CD4-positive, CD25-positive, alpha-beta regulatory T cell (primary cell): ENCODE measurements at regions not wholly inside any gene's neighbourhood (a gene's known extent, or its start where the extent isn't known, plus 50 kb on each side); places are given as distances from the start of the nearest gene placed in this dataset.

Source experiments
- ATAC-seq, 2 donors: fragments of 150-1000 bp; cut with Tn5 transposase; one replicate each; pipeline ENCODE4 v1.10.0; 2021; ENCODE audit warnings: low read depth in 2 of 2, moderate number of reproducible peaks in 2 of 2, moderate library complexity in 1 of 2
- DNase-seq, 3 donors: peaks; one replicate each; pipeline versions ENCODE4 v3.0.0 to v3.0.0-alpha.2; 2012 to 2022; ENCODE audit warnings: mixed read lengths in 1 of 3
- H3K27ac ChIP-seq: one replicate; pipeline ENCODE4 v1.7.0; 2013; ENCODE audit warnings: mild to moderate bottlenecking, low read length; ENCODE audit not compliant: insufficient read depth, poor library complexity, severe bottlenecking
- H3K27me3 ChIP-seq: one replicate; pipeline ENCODE4 v1.7.0; 2013; ENCODE audit warnings: low read length; ENCODE audit not compliant: control insufficient read depth, insufficient read depth
- H3K36me3 ChIP-seq: one replicate; pipeline ENCODE4 v1.7.0; 2013; ENCODE audit warnings: mild to moderate bottlenecking, low read length, moderate library complexity; ENCODE audit not compliant: control insufficient read depth, insufficient read depth
- H3K4me1 ChIP-seq: 2 replicates; pipeline ENCODE4 v1.7.0; 2013; ENCODE audit warnings: mild to moderate bottlenecking, low read length; ENCODE audit not compliant: insufficient read depth, control insufficient read depth, poor library complexity, severe bottlenecking
- H3K4me3 ChIP-seq: one replicate; pipeline ENCODE4 v1.7.0; 2013; ENCODE audit warnings: low read depth, mild to moderate bottlenecking, low read length, moderate library complexity
- H3K9me3 ChIP-seq, 2 experiments: 1 replicate in 1 of 2; 2 replicates in 1 of 2; pipeline ENCODE4 v1.7.0; 2013; ENCODE audit warnings: low read length in 2 of 2, mild to moderate bottlenecking in 1 of 2, moderate library complexity in 1 of 2; ENCODE audit not compliant: control insufficient read depth in 2 of 2
- H3K27ac Mint-ChIP-seq, 3 donors: one replicate each; pipeline ENCODE4 v1.8.0; 2020 to 2022; ENCODE audit warnings: mild to moderate bottlenecking in 3 of 3, mixed read lengths in 3 of 3, moderate library complexity in 2 of 3
- H3K27me3 Mint-ChIP-seq: one replicate; pipeline ENCODE4 v1.8.0; 2022; ENCODE audit warnings: mild to moderate bottlenecking, mixed read lengths
- H3K36me3 Mint-ChIP-seq: one replicate; pipeline ENCODE4 v1.8.0; 2020; ENCODE audit warnings: mixed read lengths
- H3K4me1 Mint-ChIP-seq, 4 donors: one replicate each; pipeline ENCODE4 v1.8.0; 2020 to 2022; ENCODE audit warnings: mixed read lengths in 4 of 4, mild to moderate bottlenecking in 1 of 4
- H3K4me3 Mint-ChIP-seq, 4 donors: one replicate each; pipeline ENCODE4 v1.8.0; 2020 to 2022; ENCODE audit warnings: mild to moderate bottlenecking in 4 of 4, mixed read lengths in 4 of 4, moderate library complexity in 3 of 4
- H3K9me3 Mint-ChIP-seq, 7 donors: one replicate each; pipeline ENCODE4 v1.8.0; 2020 to 2022; ENCODE audit warnings: mixed read lengths in 7 of 7, mild to moderate bottlenecking in 3 of 7, moderate library complexity in 2 of 7

- Histone ChIP-seq H3K36me3 (no peaks in the 10 kb centered on the region), H3K4me3 (no peak overlapping the region), H3K9me3 (peaks cover 0 to 3% of the 10 kb centered on the region in 2 experiments), H3K27me3 (no peaks in the 10 kb centered on the region), H3K27ac (no peak overlapping the region), H3K4me1 (no peaks in the 10 kb centered on the region)
- ATAC-seq (no peak), DNase-seq (no peak)
- Mint-ChIP-seq H3K27ac (no peak overlapping the region), H3K9me3 (peaks cover 0 to 20% (median 4%) of the 10 kb centered on the region in 7 donors), H3K4me3 (no peak overlapping the region), H3K27me3 (no peaks in the 10 kb centered on the region), H3K4me1 (no peaks in the 10 kb centered on the region), H3K36me3 (no peaks in the 10 kb centered on the region)
Observed at GRCh38 chr7:41182782-41183181, 520.1 kb downstream of the INHBA start.

- no peaks in the 10 kb centered on the region for H3K36me3 ChIP-seq
- ATAC-seq (no peak), DNase-seq (no peak)
- H3K4me1 ChIP-seq, result no peaks in the 10 kb centered on the region
- H3K4me3 ChIP-seq, result no peak overlapping the region
- H3K4me3 Mint-ChIP-seq, result no peak overlapping the region
- no peak overlapping the region for H3K27ac ChIP-seq
- no peaks in the 10 kb centered on the region for H3K9me3 ChIP-seq
- H3K27ac Mint-ChIP-seq, result no peak overlapping the region
- H3K4me1 Mint-ChIP-seq, result no peaks in the 10 kb centered on the region
- no peaks in the 10 kb centered on the region for H3K27me3 ChIP-seq
- H3K27me3 Mint-ChIP-seq, result no peaks in the 10 kb centered on the region
- no peaks in the 10 kb centered on the region for H3K36me3 Mint-ChIP-seq
- H3K9me3 Mint-ChIP-seq, result peaks cover 0 to 9% (median 0%) of the 10 kb centered on the region in 7 donors
Observed at GRCh38 chr7:41175435-41175834, 527.5 kb downstream of the INHBA start.

GRCh38 chr7:41174521-41174920 lies 528.4 kb downstream of the INHBA start:
- Mint-ChIP-seq H3K27me3 (no peaks in the 10 kb centered on the region), H3K36me3 (no peaks in the 10 kb centered on the region), H3K4me1 (no peaks in the 10 kb centered on the region), H3K4me3 (no peak overlapping the region), H3K9me3 (peaks cover 0 to 15% (median 7%) of the 10 kb centered on the region in 7 donors), H3K27ac (no peak overlapping the region)
- DNase-seq (no peak), ATAC-seq (no peak)
- H3K27me3 ChIP-seq, result no peaks in the 10 kb centered on the region
- H3K4me1 ChIP-seq, result no peaks in the 10 kb centered on the region
- no peaks in the 10 kb centered on the region for H3K36me3 ChIP-seq
- no peak overlapping the region for H3K27ac ChIP-seq
- H3K9me3 ChIP-seq, result no peaks in the 10 kb centered on the region
- H3K4me3 ChIP-seq, result no peak overlapping the region

- Mint-ChIP-seq H3K9me3 (peaks cover 0 to 20% (median 8%) of the 10 kb centered on the region in 7 donors), H3K27ac (no peak overlapping the region), H3K36me3 (no peaks in the 10 kb centered on the region), H3K27me3 (no peaks in the 10 kb centered on the region), H3K4me1 (no peaks in the 10 kb centered on the region), H3K4me3 (no peak overlapping the region)
- no peaks in the 10 kb centered on the region for H3K27me3 ChIP-seq
- H3K27ac ChIP-seq, result no peak overlapping the region
- no peaks in the 10 kb centered on the region for H3K36me3 ChIP-seq
- H3K4me1 ChIP-seq, result no peaks in the 10 kb centered on the region
- no peaks in the 10 kb centered on the region for H3K9me3 ChIP-seq
- no peak for ATAC-seq
- no peak for DNase-seq
- no peak overlapping the region for H3K4me3 ChIP-seq
Observed at GRCh38 chr7:41170466-41170865, 532.4 kb downstream of the INHBA start.

- Mint-ChIP-seq H3K27me3 (no peaks in the 10 kb centered on the region), H3K4me1 (no peaks in the 10 kb centered on the region), H3K36me3 (no peaks in the 10 kb centered on the region), H3K4me3 (no peak overlapping the region), H3K27ac (no peak overlapping the region), H3K9me3 (peaks cover 0 to 19% (median 7%) of the 10 kb centered on the region in 7 donors)
- H3K4me1 ChIP-seq, result no peaks in the 10 kb centered on the region
- DNase-seq, result no peak
- H3K9me3 ChIP-seq, result no peaks in the 10 kb centered on the region
- no peak overlapping the region for H3K27ac ChIP-seq
- no peak overlapping the region for H3K4me3 ChIP-seq
- ATAC-seq, result no peak
- no peaks in the 10 kb centered on the region for H3K27me3 ChIP-seq
- H3K36me3 ChIP-seq, result no peaks in the 10 kb centered on the region
Observed at GRCh38 chr7:41169317-41169716, 533.6 kb downstream of the INHBA start.

DNA sequence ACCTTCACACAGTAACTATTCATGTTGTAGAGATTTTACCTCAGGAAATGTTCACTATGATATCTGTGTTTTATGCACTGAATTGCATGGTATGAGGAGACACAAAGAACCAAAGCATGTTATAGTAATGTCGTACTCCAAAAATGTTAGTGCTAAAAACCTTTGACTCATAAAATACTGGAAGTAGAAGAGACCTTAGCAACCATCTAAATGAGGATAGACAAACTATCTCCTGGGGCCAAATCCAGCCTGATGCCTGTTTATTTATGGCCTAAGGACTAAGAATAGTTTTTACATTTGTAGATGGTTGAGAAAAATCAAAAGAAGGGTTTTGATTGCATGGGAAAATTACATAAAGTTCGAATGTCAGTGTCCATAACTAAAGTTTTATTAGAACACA lies 535.1 kb downstream of the INHBA start:
- no peaks in the 10 kb centered on the region for H3K27me3 Mint-ChIP-seq
- ATAC-seq (no peak), DNase-seq (no peak)
- no peaks in the 10 kb centered on the region for H3K4me1 Mint-ChIP-seq
- peaks cover 0 to 17% (median 7%) of the 10 kb centered on the region in 7 donors for H3K9me3 Mint-ChIP-seq
- no peaks in the 10 kb centered on the region for H3K4me1 ChIP-seq
- H3K4me3 Mint-ChIP-seq, result no peak overlapping the region
- no peak overlapping the region for H3K27ac Mint-ChIP-seq
- no peak overlapping the region for H3K27ac ChIP-seq
- no peaks in the 10 kb centered on the region for H3K9me3 ChIP-seq
- no peaks in the 10 kb centered on the region for H3K36me3 ChIP-seq
- H3K27me3 ChIP-seq, result no peaks in the 10 kb centered on the region
- H3K36me3 Mint-ChIP-seq, result no peaks in the 10 kb centered on the region
- no peak overlapping the region for H3K4me3 ChIP-seq

GRCh38 chr7:41164440-41164839 lies 538.5 kb downstream of the INHBA start:
- Mint-ChIP-seq H3K4me1 (no peaks in the 10 kb centered on the region), H3K36me3 (no peaks in the 10 kb centered on the region), H3K4me3 (no peak overlapping the region), H3K27ac (no peak overlapping the region), H3K9me3 (peaks cover 0 to 9% (median 3%) of the 10 kb centered on the region in 7 donors), H3K27me3 (no peaks in the 10 kb centered on the region)
- H3K9me3 ChIP-seq, result no peaks in the 10 kb centered on the region
- no peaks in the 10 kb centered on the region for H3K27me3 ChIP-seq
- no peaks in the 10 kb centered on the region for H3K36me3 ChIP-seq
- no peaks in the 10 kb centered on the region for H3K4me1 ChIP-seq
- ATAC-seq, result no peak
- H3K27ac ChIP-seq, result no peak overlapping the region
- no peak for DNase-seq
- no peak overlapping the region for H3K4me3 ChIP-seq

- H3K4me1 ChIP-seq, result no peaks in the 10 kb centered on the region
- H3K4me3 ChIP-seq, result no peak overlapping the region
- no peaks in the 10 kb centered on the region for H3K9me3 ChIP-seq
- ATAC-seq (no peak), DNase-seq (no peak)
- Mint-ChIP-seq H3K4me1 (no peaks in the 10 kb centered on the region), H3K27ac (no peak overlapping the region), H3K27me3 (no peaks in the 10 kb centered on the region), H3K9me3 (peaks cover 0 to 8% (median 3%) of the 10 kb centered on the region in 7 donors), H3K4me3 (no peak overlapping the region), H3K36me3 (no peaks in the 10 kb centered on the region)
- no peaks in the 10 kb centered on the region for H3K27me3 ChIP-seq
- no peak overlapping the region for H3K27ac ChIP-seq
- no peaks in the 10 kb centered on the region for H3K36me3 ChIP-seq
Observed at GRCh38 chr7:41163991-41164390, 538.9 kb downstream of the INHBA start.
